ENCODE measurements at regions not wholly inside any gene's neighbourhood (a gene's known extent, or its start where the extent isn't known, plus 50 kb on each side); places are given as distances from the start of the nearest gene placed in this dataset.

DNA sequence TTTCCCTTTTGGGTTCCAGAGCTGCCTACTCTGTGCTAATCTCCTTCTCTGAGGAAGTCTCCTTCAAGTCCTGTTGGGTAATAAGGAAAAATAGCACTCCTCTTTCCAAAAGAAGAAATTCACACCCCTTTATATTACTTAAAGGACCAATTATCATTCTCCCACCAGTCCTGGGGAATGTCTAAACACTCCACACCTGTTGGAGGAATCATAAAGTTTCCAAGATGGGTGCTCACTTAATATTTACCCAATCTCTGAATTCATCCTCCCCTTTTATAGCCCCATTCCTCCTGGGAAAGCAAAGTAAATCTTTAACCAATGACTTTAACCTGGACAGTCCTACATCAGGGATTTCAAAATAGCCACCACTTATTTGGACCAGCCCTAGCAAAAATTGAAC is 873.1 kb downstream of the KCNT2 start:
- H3K9me3 ChIP-seq (ENCODE audit: low read length), result no peaks in the 10 kb centered on the region
- no peak overlapping the region for H3K9ac ChIP-seq (ENCODE audit: low read length)
- no peaks in the 10 kb centered on the region for H3K79me2 ChIP-seq (ENCODE audit: insufficient read depth, low read length)
- no peak overlapping the region for H3K4me3 ChIP-seq (ENCODE audit: low read depth, low read length, poor library complexity, severe bottlenecking)
- no peaks in the 10 kb centered on the region for H3K36me3 ChIP-seq (ENCODE audit: insufficient read depth, low read length)
- no peaks in the 10 kb centered on the region for H3K27me3 ChIP-seq (ENCODE audit: insufficient read depth, low read length)
- H3K27ac ChIP-seq (ENCODE audit: low read depth, low read length, poor library complexity, severe bottlenecking), result no peak overlapping the region
- H3F3A ChIP-seq (ENCODE audit: insufficient read depth, low read length), result no peaks in the 10 kb centered on the region
- no peak overlapping the region for H3K4me2 ChIP-seq (ENCODE audit: low read length)
- no peaks in the 10 kb centered on the region for H3K9me2 ChIP-seq (ENCODE audit: low read depth, low read length)
- no peaks in the 10 kb centered on the region for H3K4me1 ChIP-seq (ENCODE audit: insufficient read depth, low read length, severe bottlenecking)
- H4K20me1 ChIP-seq (ENCODE audit: insufficient read depth, low read length), result no peaks in the 10 kb centered on the region
- H2AFZ ChIP-seq (ENCODE audit: low read length), result no peak overlapping the region
- no peak for TF ChIP-seq EZH2 (IDR thresholded peaks at IDR 0.05; ENCODE audit: borderline replicate concordance, low read length)
- TF ChIP-seq, protein P1, sequence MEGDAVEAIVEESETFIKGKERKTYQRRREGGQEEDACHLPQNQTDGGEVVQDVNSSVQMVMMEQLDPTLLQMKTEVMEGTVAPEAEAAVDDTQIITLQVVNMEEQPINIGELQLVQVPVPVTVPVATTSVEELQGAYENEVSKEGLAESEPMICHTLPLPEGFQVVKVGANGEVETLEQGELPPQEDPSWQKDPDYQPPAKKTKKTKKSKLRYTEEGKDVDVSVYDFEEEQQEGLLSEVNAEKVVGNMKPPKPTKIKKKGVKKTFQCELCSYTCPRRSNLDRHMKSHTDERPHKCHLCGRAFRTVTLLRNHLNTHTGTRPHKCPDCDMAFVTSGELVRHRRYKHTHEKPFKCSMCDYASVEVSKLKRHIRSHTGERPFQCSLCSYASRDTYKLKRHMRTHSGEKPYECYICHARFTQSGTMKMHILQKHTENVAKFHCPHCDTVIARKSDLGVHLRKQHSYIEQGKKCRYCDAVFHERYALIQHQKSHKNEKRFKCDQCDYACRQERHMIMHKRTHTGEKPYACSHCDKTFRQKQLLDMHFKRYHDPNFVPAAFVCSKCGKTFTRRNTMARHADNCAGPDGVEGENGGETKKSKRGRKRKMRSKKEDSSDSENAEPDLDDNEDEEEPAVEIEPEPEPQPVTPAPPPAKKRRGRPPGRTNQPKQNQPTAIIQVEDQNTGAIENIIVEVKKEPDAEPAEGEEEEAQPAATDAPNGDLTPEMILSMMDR (IDR thresholded peaks at IDR 0.05; ENCODE audit: low read length), result no peak

DNA sequence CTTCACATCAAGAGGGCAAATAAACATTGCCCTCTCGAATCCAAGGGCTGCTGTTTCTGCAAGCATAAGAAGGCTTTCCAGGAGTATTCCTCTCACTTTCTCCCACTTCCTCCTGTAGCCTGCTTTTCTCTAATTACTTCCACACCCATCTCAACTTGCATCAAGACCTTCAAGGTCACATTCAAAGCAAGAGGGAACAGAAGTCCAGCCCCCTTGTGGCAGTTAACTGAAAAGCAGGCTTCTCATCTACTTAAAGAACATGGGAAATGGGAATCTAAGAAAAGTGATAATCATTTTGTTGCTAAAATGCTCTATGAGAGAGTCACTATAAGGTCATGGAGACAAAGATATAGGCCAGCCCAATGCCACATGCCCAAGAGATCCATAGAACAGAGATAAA is 874.4 kb downstream of the KCNT2 start:
- Histone ChIP-seq H3K4me2 (ENCODE audit: low read length) (no peak overlapping the region), H3K9me3 (ENCODE audit: low read length) (no peaks in the 10 kb centered on the region), H3K4me3 (ENCODE audit: low read depth, low read length, poor library complexity, severe bottlenecking) (no peak overlapping the region), H3K9ac (ENCODE audit: low read length) (no peak overlapping the region), H3K27ac (ENCODE audit: low read depth, low read length, poor library complexity, severe bottlenecking) (no peak overlapping the region), H3K27me3 (ENCODE audit: insufficient read depth, low read length) (no peaks in the 10 kb centered on the region), H3K36me3 (ENCODE audit: insufficient read depth, low read length) (no peaks in the 10 kb centered on the region), H4K20me1 (ENCODE audit: insufficient read depth, low read length) (no peaks in the 10 kb centered on the region), H3K9me2 (ENCODE audit: low read depth, low read length) (no peaks in the 10 kb centered on the region), H2AFZ (ENCODE audit: low read length) (no peak overlapping the region), H3F3A (ENCODE audit: insufficient read depth, low read length) (no peaks in the 10 kb centered on the region), H3K4me1 (ENCODE audit: insufficient read depth, low read length, severe bottlenecking) (no peaks in the 10 kb centered on the region), H3K79me2 (ENCODE audit: insufficient read depth, low read length) (no peaks in the 10 kb centered on the region)
- TF ChIP-seq, protein P1 (IDR thresholded peaks at IDR 0.05; ENCODE audit: low read length), result peak; percentile 75
- no peak for TF ChIP-seq EZH2 (IDR thresholded peaks at IDR 0.05; ENCODE audit: borderline replicate concordance, low read length)

- Histone ChIP-seq H2AFZ (ENCODE audit: low read length) (no peak overlapping the region), H3K79me2 (ENCODE audit: insufficient read depth, low read length) (no peaks in the 10 kb centered on the region), H3K27me3 (ENCODE audit: insufficient read depth, low read length) (no peaks in the 10 kb centered on the region), H3K9ac (ENCODE audit: low read length) (no peak overlapping the region), H3K4me3 (ENCODE audit: low read depth, low read length, poor library complexity, severe bottlenecking) (no peak overlapping the region), H3K4me2 (ENCODE audit: low read length) (no peak overlapping the region), H4K20me1 (ENCODE audit: insufficient read depth, low read length) (no peaks in the 10 kb centered on the region), H3K9me2 (ENCODE audit: low read depth, low read length) (no peaks in the 10 kb centered on the region), H3K27ac (ENCODE audit: low read depth, low read length, poor library complexity, severe bottlenecking) (no peak overlapping the region), H3K36me3 (ENCODE audit: insufficient read depth, low read length) (no peaks in the 10 kb centered on the region), H3F3A (ENCODE audit: insufficient read depth, low read length) (no peaks in the 10 kb centered on the region), H3K9me3 (ENCODE audit: low read length) (no peaks in the 10 kb centered on the region), H3K4me1 (ENCODE audit: insufficient read depth, low read length, severe bottlenecking) (no peaks in the 10 kb centered on the region)
- TF ChIP-seq, protein P1 (IDR thresholded peaks at IDR 0.05; ENCODE audit: low read length), result no peak
- TF ChIP-seq EZH2 (IDR thresholded peaks at IDR 0.05; ENCODE audit: borderline replicate concordance, low read length), result no peak
Observed at GRCh38 chr1:195733408-195733807, 874.8 kb downstream of the KCNT2 start.
